Keratinocyte (primary cell): ENCODE measurements at regions not wholly inside any gene's neighbourhood (a gene's known extent, or its start where the extent isn't known, plus 50 kb on each side); places are given as distances from the start of the nearest gene placed in this dataset.

ENCODE experiments used
- DNase-seq: peaks from one replicate; pipeline ENCODE4 v3.0.0-alpha.2; 2011; ENCODE audit warnings: low read depth, missing footprints, low spot score
- FAIRE-seq: peaks from 2 replicates; lab custom pipeline; 2011; peaks lifted over from hg19 to GRCh38; lab: Jason Lieb, UNC
- H2AFZ ChIP-seq: 2 replicates; pipeline ENCODE4 v1.6.0; 2012; ENCODE audit warnings: low read length, control low read depth, inconsistent platforms; ENCODE audit not compliant: control insufficient read depth
- H3K27ac ChIP-seq: 2 replicates; pipeline ENCODE4 v1.5.1; 2011; ENCODE audit warnings: low read length; ENCODE audit not compliant: control insufficient read depth, insufficient read depth
- H3K27me3 ChIP-seq: 3 replicates; pipeline ENCODE4 v1.6.0; 2011; ENCODE audit warnings: low read length; ENCODE audit not compliant: control insufficient read depth, insufficient read depth; ENCODE audit errors: extremely low read depth
- H3K36me3 ChIP-seq, 2 experiments: 2 replicates in 1 of 2; 3 replicates in 1 of 2; pipeline ENCODE4 v1.5.1; 2011; ENCODE audit warnings: low read length in 2 of 2, mild to moderate bottlenecking in 1 of 2; ENCODE audit not compliant: control insufficient read depth in 2 of 2, insufficient read depth in 2 of 2; ENCODE audit errors: extremely low read depth in 1 of 2
- H3K4me1 ChIP-seq: 3 replicates; pipeline ENCODE4 v1.5.1; 2011; ENCODE audit warnings: low read length; ENCODE audit not compliant: control insufficient read depth, insufficient read depth; ENCODE audit errors: extremely low read depth
- H3K4me2 ChIP-seq: 3 replicates; pipeline ENCODE4 v1.6.0; 2011; ENCODE audit warnings: low read depth, low read length; ENCODE audit not compliant: control insufficient read depth, insufficient read depth; ENCODE audit errors: extremely low read depth
- H3K4me3 ChIP-seq, 3 experiments: fragments of 200-600 bp in 1 of 3; sonication (generic) in 1 of 3; 2 replicates in 2 of 3; 3 replicates in 1 of 3; pipeline ENCODE4 v1.5.1; 2011 to 2016; ENCODE audit warnings: low read length in 3 of 3, mild to moderate bottlenecking in 3 of 3, control low read depth in 2 of 3, inconsistent platforms in 1 of 3, low read depth in 1 of 3, mixed read lengths in 1 of 3, mixed run types in 1 of 3, moderate library complexity in 1 of 3; ENCODE audit not compliant: control insufficient read depth in 2 of 3, insufficient read depth in 2 of 3; ENCODE audit errors: extremely low read depth in 1 of 3
- H3K79me2 ChIP-seq: 2 replicates; pipeline ENCODE4 v1.6.0; 2012; ENCODE audit warnings: low read length; ENCODE audit not compliant: control insufficient read depth, insufficient read depth
- H3K9ac ChIP-seq: 3 replicates; pipeline ENCODE4 v1.6.0; 2011; ENCODE audit warnings: low read length; ENCODE audit not compliant: control insufficient read depth, insufficient read depth; ENCODE audit errors: extremely low read depth
- H3K9me1 ChIP-seq: 3 replicates; pipeline ENCODE4 v1.6.0; 2011; ENCODE audit warnings: low read length; ENCODE audit not compliant: control insufficient read depth, insufficient read depth; ENCODE audit errors: extremely low read depth
- H3K9me3 ChIP-seq: 2 replicates; pipeline ENCODE4 v1.5.1; 2012; ENCODE audit warnings: low read depth, low read length; ENCODE audit not compliant: control insufficient read depth
- H4K20me1 ChIP-seq: 3 replicates; pipeline ENCODE4 v1.6.0; 2011; ENCODE audit warnings: low read length; ENCODE audit not compliant: control insufficient read depth, insufficient read depth; ENCODE audit errors: extremely low read depth
- CTCF ChIP-seq, 3 experiments: IDR thresholded peaks in 1 of 3; conservative IDR thresholded peaks in 1 of 3; optimal IDR thresholded peaks in 1 of 3; 2 replicates in 2 of 3; 3 replicates in 1 of 3; pipeline versions ENCODE3 to v1.5.1; 2011; ENCODE audit warnings: low read length in 3 of 3, mild to moderate bottlenecking in 3 of 3, moderate library complexity in 2 of 3, control low read depth in 1 of 3, inconsistent platforms in 1 of 3; ENCODE audit not compliant: insufficient read depth in 2 of 3; ENCODE audit errors: extremely low read depth in 1 of 3
- EZH2 ChIP-seq: IDR thresholded peaks from one replicate; pipeline ENCODE4 v1.6.1; 2012; ENCODE audit warnings: inconsistent platforms, mild to moderate bottlenecking, low read length, moderate library complexity
- dilution Hi-C: fragments of 300-500 bp; cut with MboI; formaldehyde crosslinking; loops from one replicate; pipeline ENCODE4 v1.7.0; 2020; ENCODE audit warnings: low sequenced_read_pairs; ENCODE audit not compliant: extremely low pct_ligation_motif_present

GRCh38 chr3:178257491-178257890 is 278.7 kb upstream of the KCNMB2 start:
- dilution Hi-C loops, result no loop called here
- no peak overlapping the region for H2AFZ ChIP-seq
- H4K20me1 ChIP-seq, result no peaks in the 10 kb centered on the region
- no peaks in the 10 kb centered on the region for H3K9me1 ChIP-seq
- no peaks in the 10 kb centered on the region for H3K36me3 ChIP-seq
- H3K27ac ChIP-seq, result no peak overlapping the region
- H3K4me3 ChIP-seq, result no peak overlapping the region
- H3K27me3 ChIP-seq, result no peaks in the 10 kb centered on the region
- TF ChIP-seq CTCF (optimal IDR thresholded peaks at IDR 0.05 in 1 of 3, IDR thresholded peaks at IDR 0.05 in 1 of 3, conservative IDR thresholded peaks at IDR 0.05 in 1 of 3; ENCODE audit: extremely low read depth in 1 of 3, insufficient read depth in 2 of 3, low read length in 3 of 3) (no peak), EZH2 (no peak)
- H3K9me3 ChIP-seq, result no peaks in the 10 kb centered on the region
- no peaks in the 10 kb centered on the region for H3K4me1 ChIP-seq
- no peak overlapping the region for H3K9ac ChIP-seq
- H3K4me2 ChIP-seq, result no peak overlapping the region
- FAIRE-seq (no peak), DNase-seq (no peak)
- H3K79me2 ChIP-seq, result no peaks in the 10 kb centered on the region

GRCh38 chr3:178258121-178258520 is 278.1 kb upstream of the KCNMB2 start:
- no peaks in the 10 kb centered on the region for H3K27me3 ChIP-seq
- dilution Hi-C loops, result no loop called here
- H4K20me1 ChIP-seq, result no peaks in the 10 kb centered on the region

More at GRCh38 chr3:178258121-178258520, 278.1 kb upstream of the KCNMB2 start:
- FAIRE-seq (no peak), DNase-seq (no peak)
- H3K9ac ChIP-seq, result no peak overlapping the region
- H3K9me1 ChIP-seq, result no peaks in the 10 kb centered on the region
- no peak overlapping the region for H2AFZ ChIP-seq
- H3K9me3 ChIP-seq, result no peaks in the 10 kb centered on the region
- H3K4me2 ChIP-seq, result no peak overlapping the region
- H3K4me3 ChIP-seq, result no peak overlapping the region
- H3K36me3 ChIP-seq, result no peaks in the 10 kb centered on the region
- no peak overlapping the region for H3K27ac ChIP-seq
- H3K79me2 ChIP-seq, result no peaks in the 10 kb centered on the region
- TF ChIP-seq EZH2 (no peak), CTCF (optimal IDR thresholded peaks at IDR 0.05 in 1 of 3, IDR thresholded peaks at IDR 0.05 in 1 of 3, conservative IDR thresholded peaks at IDR 0.05 in 1 of 3; ENCODE audit: extremely low read depth in 1 of 3, insufficient read depth in 2 of 3, low read length in 3 of 3) (no peak)
- H3K4me1 ChIP-seq, result no peaks in the 10 kb centered on the region
